ENCODE measurements at regions not wholly inside any gene's neighbourhood (a gene's known extent, or its start where the extent isn't known, plus 50 kb on each side); places are given as distances from the start of the nearest gene placed in this dataset.

- TF ChIP-seq ZNF672 (CRISPR knock-in tag; IDR thresholded peaks at IDR 0.05) (no peak), RBM22 (optimal IDR thresholded peaks at IDR 0.05; ENCODE audit: low read length) (no peak), PRDM10 (CRISPR knock-in tag; IDR thresholded peaks at IDR 0.05; ENCODE audit: low read depth) (no peak), TFAP4 (IDR thresholded peaks at IDR 0.05; ENCODE audit: borderline replicate concordance, low read depth) (no peak), RFX1 (IDR thresholded peaks at IDR 0.05) (no peak), CREBL2 (CRISPR knock-in tag; IDR thresholded peaks at IDR 0.05; ENCODE audit: borderline replicate concordance) (no peak), MIXL1 (CRISPR knock-in tag; IDR thresholded peaks at IDR 0.05) (0 out of 2 replicates have a peak, but pooled peaks have one; percentile 7), ZNF580 (CRISPR knock-in tag; IDR thresholded peaks at IDR 0.05; ENCODE audit: borderline replicate concordance, low read depth) (0 out of 2 replicates have a peak, but pooled peaks have one; percentile 24), ZNF644 (CRISPR knock-in tag; IDR thresholded peaks at IDR 0.05; ENCODE audit: low read depth) (peak; percentile 74), HIVEP1 (CRISPR knock-in tag; IDR thresholded peaks at IDR 0.05) (no peak), SMAD1 (CRISPR knock-in tag; IDR thresholded peaks at IDR 0.05; ENCODE audit: borderline replicate concordance, low read depth) (no peak), NFIB (CRISPR knock-in tag; IDR thresholded peaks at IDR 0.05; ENCODE audit: borderline replicate concordance) (no peak), ZNF558 (CRISPR knock-in tag; IDR thresholded peaks at IDR 0.05; ENCODE audit: borderline replicate concordance) (no peak), LRRFIP1 (CRISPR knock-in tag; conservative IDR thresholded peaks at IDR 0.05) (no peak), ZNF614 (CRISPR knock-in tag; IDR thresholded peaks at IDR 0.05; ENCODE audit: borderline replicate concordance) (peak; percentile 64; the same call in 1 of the 2 replicates), ZFX (CRISPR knock-in tag; IDR thresholded peaks at IDR 0.05; ENCODE audit: low read depth) (no peak), SNAPC2 (CRISPR knock-in tag; IDR thresholded peaks at IDR 0.05) (no peak)
Observed at GRCh38 chr1:234781241-234782065, 171.5 kb upstream of the IRF2BP2 start (continued).
